ENCODE measurements at regions not wholly inside any gene's neighbourhood (a gene's known extent, or its start where the extent isn't known, plus 50 kb on each side); places are given as distances from the start of the nearest gene placed in this dataset.

DNA sequence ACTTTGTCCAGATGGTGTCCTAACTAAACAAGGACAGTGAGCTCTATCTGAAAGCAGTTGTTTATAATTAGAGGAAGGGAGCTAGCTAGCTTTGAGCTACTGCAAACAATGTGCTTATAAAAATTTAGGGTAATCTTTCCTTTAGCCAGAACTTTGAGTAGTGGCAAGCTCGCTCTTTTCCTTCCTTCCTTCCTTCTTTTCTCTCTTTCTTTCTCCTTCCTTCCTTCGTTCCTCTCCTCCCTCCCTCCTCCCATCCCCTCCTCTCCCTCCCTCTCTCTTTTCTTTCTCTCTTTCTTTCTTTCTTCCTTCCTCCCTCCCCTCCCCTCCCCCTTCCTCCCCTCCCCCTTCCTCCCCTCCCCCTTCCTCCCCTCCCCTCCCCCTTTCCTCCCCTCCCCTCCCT lies 520.1 kb downstream of the INHBA start:
- no peak overlapping the region for H3K27ac Mint-ChIP-seq
- H3K4ac ChIP-seq (ENCODE audit: low read depth, low read length), result no peak overlapping the region
- no peak overlapping the region for H3K9ac ChIP-seq (ENCODE audit: extremely low read depth, insufficient read length, low read length)
- H3K56ac ChIP-seq (ENCODE audit: insufficient read length, low read depth, low read length), result no peak overlapping the region
- H3K79me1 ChIP-seq (ENCODE audit: insufficient read depth, low read depth, low read length, poor library complexity, severe bottlenecking), result no peaks in the 10 kb centered on the region
- H2BK15ac ChIP-seq (ENCODE audit: low read depth, low read length), result no peak overlapping the region
- H2BK12ac ChIP-seq (ENCODE audit: insufficient read length, low read depth, low read length), result no peak overlapping the region
- no peak overlapping the region for H3K27ac ChIP-seq (ENCODE audit: insufficient read length, low read depth, low read length)
- H2BK120ac ChIP-seq (ENCODE audit: low read depth, low read length, poor library complexity, severe bottlenecking), result no peak overlapping the region
- no peak overlapping the region for H4K91ac ChIP-seq (ENCODE audit: insufficient read length, low read depth, low read length)
- no peak overlapping the region for H4K5ac ChIP-seq (ENCODE audit: insufficient read length, low read depth, low read length)
- H3K4me3 Mint-ChIP-seq, result no peak overlapping the region
- H3K23ac ChIP-seq (ENCODE audit: insufficient read length, low read depth, low read length), result no peak overlapping the region
- no peak overlapping the region for H3K18ac ChIP-seq (ENCODE audit: insufficient read length, low read depth, low read length)
- H2AFZ ChIP-seq (ENCODE audit: low read length), result no peak overlapping the region
- no peak overlapping the region for H3K14ac ChIP-seq (ENCODE audit: insufficient read depth, low read length)
- no peaks in the 10 kb centered on the region for H3K36me3 Mint-ChIP-seq (ENCODE audit: insufficient read depth in 1 of 3, low read depth in 3 of 3)
- no peak overlapping the region for H2BK20ac ChIP-seq (ENCODE audit: low read depth, low read length, poor library complexity, severe bottlenecking)
- no peaks in the 10 kb centered on the region for H3K23me2 ChIP-seq (ENCODE audit: insufficient read length, low read depth, low read length, poor library complexity, severe bottlenecking)
- no peaks in the 10 kb centered on the region for H3K9me3 ChIP-seq (ENCODE audit: control insufficient read depth, low read depth, low read length)
- no peaks in the 10 kb centered on the region; a peak in 1 of 5 replicates for H3K9me3 Mint-ChIP-seq
- no CpG with 5 or more reads among the region's 2 CpGs for WGBS (ENCODE audit: extremely low coverage, insufficient read length, low lambda C conversion rate)
- no peaks in the 10 kb centered on the region for H3K79me2 ChIP-seq (ENCODE audit: insufficient read depth, low read length)
- H3T11ph ChIP-seq (ENCODE audit: low read length), result no peak overlapping the region
- no peak overlapping the region for H3K4me2 ChIP-seq (ENCODE audit: insufficient read depth, insufficient read length, low read length)
- H3K27me3 ChIP-seq (ENCODE audit: insufficient read depth, low read length), result no peaks in the 10 kb centered on the region
- H4K8ac ChIP-seq (replicated peaks; ENCODE audit: insufficient read length, low read depth, low read length), result no peak overlapping the region
- no peak overlapping the region for H2AK5ac ChIP-seq (ENCODE audit: insufficient read length, low read length)
- H3K4me1 Mint-ChIP-seq, result peaks cover 14% of the 10 kb centered on the region in 2 experiments
- H3K27me3 Mint-ChIP-seq (ENCODE audit: low read depth), result no peaks in the 10 kb centered on the region; the same call in 1 of the 2 replicates
- no peaks in the 10 kb centered on the region for H4K20me1 ChIP-seq (ENCODE audit: control insufficient read depth, insufficient read depth, insufficient read length)
- peaks cover 2% of the 10 kb centered on the region for H3K4me1 ChIP-seq (ENCODE audit: insufficient read depth, low read length)
- DNase-seq, result no peak
- TF ChIP-seq, protein P1, sequence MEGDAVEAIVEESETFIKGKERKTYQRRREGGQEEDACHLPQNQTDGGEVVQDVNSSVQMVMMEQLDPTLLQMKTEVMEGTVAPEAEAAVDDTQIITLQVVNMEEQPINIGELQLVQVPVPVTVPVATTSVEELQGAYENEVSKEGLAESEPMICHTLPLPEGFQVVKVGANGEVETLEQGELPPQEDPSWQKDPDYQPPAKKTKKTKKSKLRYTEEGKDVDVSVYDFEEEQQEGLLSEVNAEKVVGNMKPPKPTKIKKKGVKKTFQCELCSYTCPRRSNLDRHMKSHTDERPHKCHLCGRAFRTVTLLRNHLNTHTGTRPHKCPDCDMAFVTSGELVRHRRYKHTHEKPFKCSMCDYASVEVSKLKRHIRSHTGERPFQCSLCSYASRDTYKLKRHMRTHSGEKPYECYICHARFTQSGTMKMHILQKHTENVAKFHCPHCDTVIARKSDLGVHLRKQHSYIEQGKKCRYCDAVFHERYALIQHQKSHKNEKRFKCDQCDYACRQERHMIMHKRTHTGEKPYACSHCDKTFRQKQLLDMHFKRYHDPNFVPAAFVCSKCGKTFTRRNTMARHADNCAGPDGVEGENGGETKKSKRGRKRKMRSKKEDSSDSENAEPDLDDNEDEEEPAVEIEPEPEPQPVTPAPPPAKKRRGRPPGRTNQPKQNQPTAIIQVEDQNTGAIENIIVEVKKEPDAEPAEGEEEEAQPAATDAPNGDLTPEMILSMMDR (conservative IDR thresholded peaks at IDR 0.05), result no peak
- H2BK5ac ChIP-seq (ENCODE audit: insufficient read length, low read length), result no peak overlapping the region

All from H9 (cell line).